Glutamatergic neuron (in vitro differentiated cells): ENCODE measurements at regions not wholly inside any gene's neighbourhood (a gene's known extent, or its start where the extent isn't known, plus 50 kb on each side); places are given as distances from the start of the nearest gene placed in this dataset.

ENCODE experiments used
- DNase-seq: peaks from one replicate; pipeline ENCODE4 v3.0.0; 2022
- H3K27ac Mint-ChIP-seq: one replicate; pipeline ENCODE4 v1.8.0; 2020; ENCODE audit warnings: mild to moderate bottlenecking, mixed read lengths, inconsistent platforms; ENCODE audit not compliant: unreplicated experiment
- H3K27me3 Mint-ChIP-seq: one replicate; pipeline ENCODE4 v1.8.0; 2020; ENCODE audit warnings: mild to moderate bottlenecking, moderate library complexity, mixed read lengths, inconsistent platforms; ENCODE audit not compliant: unreplicated experiment
- H3K36me3 Mint-ChIP-seq: one replicate; pipeline ENCODE4 v1.8.0; 2020; ENCODE audit warnings: mild to moderate bottlenecking, mixed read lengths, inconsistent platforms; ENCODE audit not compliant: unreplicated experiment
- H3K4me1 Mint-ChIP-seq: one replicate; pipeline ENCODE4 v1.8.0; 2020; ENCODE audit warnings: mild to moderate bottlenecking, low read depth, mixed read lengths, inconsistent platforms; ENCODE audit not compliant: unreplicated experiment
- H3K4me3 Mint-ChIP-seq: one replicate; pipeline ENCODE4 v1.8.0; 2020; ENCODE audit warnings: mild to moderate bottlenecking, mixed read lengths, inconsistent platforms; ENCODE audit not compliant: unreplicated experiment
- H3K9me3 Mint-ChIP-seq: one replicate; pipeline ENCODE4 v1.8.0; 2020; ENCODE audit warnings: mild to moderate bottlenecking, moderate library complexity, mixed read lengths, inconsistent platforms; ENCODE audit not compliant: unreplicated experiment
- TF ChIP-seq, protein P1 (sequence below): fragments of 200-600 bp; sonication (generic); IDR thresholded peaks from one replicate; pipeline ENCODE4 v1.5.0; 2021; ENCODE audit not compliant: partially characterized antibody, unreplicated experiment

DNA sequence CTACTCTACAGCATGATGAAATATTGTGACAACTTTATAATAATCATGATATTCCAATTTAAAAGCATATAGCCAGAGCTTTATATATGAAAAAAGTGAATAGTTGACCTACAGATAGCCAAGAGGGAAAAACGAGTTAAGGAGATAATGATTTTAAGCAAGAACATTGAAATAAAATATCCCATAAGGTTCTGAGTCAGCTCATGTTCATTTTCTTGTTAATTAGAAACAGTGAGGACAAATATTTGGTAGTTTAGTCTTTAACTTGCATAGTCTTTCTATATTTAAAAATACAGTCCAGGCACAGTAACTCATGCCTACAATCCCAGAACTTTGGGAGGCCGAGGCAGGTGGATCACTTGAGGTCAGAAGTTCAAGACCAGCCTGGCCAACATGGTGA lies 55.8 kb upstream of the CDH6 start:
- TF ChIP-seq, protein P1, sequence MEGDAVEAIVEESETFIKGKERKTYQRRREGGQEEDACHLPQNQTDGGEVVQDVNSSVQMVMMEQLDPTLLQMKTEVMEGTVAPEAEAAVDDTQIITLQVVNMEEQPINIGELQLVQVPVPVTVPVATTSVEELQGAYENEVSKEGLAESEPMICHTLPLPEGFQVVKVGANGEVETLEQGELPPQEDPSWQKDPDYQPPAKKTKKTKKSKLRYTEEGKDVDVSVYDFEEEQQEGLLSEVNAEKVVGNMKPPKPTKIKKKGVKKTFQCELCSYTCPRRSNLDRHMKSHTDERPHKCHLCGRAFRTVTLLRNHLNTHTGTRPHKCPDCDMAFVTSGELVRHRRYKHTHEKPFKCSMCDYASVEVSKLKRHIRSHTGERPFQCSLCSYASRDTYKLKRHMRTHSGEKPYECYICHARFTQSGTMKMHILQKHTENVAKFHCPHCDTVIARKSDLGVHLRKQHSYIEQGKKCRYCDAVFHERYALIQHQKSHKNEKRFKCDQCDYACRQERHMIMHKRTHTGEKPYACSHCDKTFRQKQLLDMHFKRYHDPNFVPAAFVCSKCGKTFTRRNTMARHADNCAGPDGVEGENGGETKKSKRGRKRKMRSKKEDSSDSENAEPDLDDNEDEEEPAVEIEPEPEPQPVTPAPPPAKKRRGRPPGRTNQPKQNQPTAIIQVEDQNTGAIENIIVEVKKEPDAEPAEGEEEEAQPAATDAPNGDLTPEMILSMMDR, result no peak
- Mint-ChIP-seq H3K4me1 (no peaks in the 10 kb centered on the region), H3K9me3 (no peaks in the 10 kb centered on the region), H3K27ac (no peak overlapping the region), H3K4me3 (no peak overlapping the region), H3K36me3 (no peaks in the 10 kb centered on the region), H3K27me3 (no peaks in the 10 kb centered on the region)
- no peak for DNase-seq

DNA sequence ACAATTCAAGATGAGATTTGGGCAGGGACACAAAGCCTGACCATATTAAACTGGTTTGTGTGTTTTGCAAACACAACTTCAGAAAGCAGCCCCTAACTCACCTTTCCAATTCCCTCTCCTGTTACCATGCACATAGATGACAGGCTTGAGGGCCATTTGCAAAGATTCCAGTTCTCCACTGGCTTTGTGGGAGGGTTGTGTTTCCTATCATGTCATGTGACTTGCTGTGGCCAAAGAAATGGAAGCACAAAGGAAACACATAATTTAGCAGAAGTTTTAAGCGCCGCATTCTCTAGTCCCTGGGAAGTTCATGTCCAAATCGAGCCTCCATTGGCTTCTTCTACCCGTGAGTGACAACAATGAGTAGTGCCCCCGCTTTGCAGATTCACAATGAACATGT lies 57.9 kb upstream of the CDH6 start:
- TF ChIP-seq, protein P1, result no peak
- Mint-ChIP-seq H3K9me3 (no peaks in the 10 kb centered on the region), H3K36me3 (no peaks in the 10 kb centered on the region), H3K4me3 (no peak overlapping the region), H3K4me1 (no peaks in the 10 kb centered on the region), H3K27me3 (no peaks in the 10 kb centered on the region), H3K27ac (no peak overlapping the region)
- no peak for DNase-seq

DNA sequence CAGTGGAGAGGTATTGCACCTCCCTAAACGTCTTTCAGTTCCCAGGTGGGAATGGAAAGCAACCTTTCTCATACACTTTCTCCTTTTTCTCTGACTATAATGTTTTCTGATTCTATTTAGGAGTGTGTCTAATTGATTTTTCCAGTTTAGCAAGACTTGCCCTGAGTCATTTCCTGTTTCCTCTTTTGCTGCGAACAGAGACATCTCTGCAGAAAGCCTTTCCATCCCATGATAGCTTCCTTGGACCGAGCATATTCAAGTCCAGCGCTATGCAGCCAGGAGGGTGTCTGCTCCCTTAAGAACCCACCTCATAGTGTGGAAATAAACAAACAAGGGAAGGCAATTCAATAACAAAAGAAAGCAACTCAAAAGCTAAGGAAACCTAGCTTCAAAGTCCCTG lies 60.0 kb upstream of the CDH6 start:
- TF ChIP-seq, protein P1, result no peak
- Mint-ChIP-seq H3K4me3 (no peak overlapping the region), H3K27me3 (no peaks in the 10 kb centered on the region), H3K36me3 (no peaks in the 10 kb centered on the region), H3K27ac (no peak overlapping the region), H3K9me3 (no peaks in the 10 kb centered on the region), H3K4me1 (no peaks in the 10 kb centered on the region)
- no peak for DNase-seq

DNA sequence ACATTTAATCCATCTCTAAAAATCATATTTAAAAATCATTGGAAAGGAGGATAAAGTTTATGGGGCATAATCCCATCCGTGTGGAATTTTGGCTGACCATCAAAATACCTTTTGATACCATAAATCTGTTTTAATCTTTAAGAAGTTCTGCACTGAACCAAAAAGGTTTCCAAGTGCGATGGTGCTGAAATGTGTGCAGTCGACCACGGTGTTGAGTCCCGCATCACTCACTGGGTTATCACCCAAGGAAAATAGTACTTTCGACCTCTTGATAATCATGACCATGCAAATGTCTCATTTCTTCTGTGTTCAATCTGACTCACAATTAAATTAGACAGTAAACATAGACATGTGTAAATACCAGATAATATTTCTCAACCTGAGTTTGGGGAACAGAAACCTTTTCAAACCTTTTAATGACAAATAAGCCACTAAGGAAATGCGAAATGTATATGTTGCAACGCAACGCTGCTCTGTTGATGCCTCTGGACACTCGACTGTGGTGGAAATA lies 62.0 kb upstream of the CDH6 start:
- no peaks in the 10 kb centered on the region for H3K27me3 Mint-ChIP-seq
- no peak overlapping the region for H3K27ac Mint-ChIP-seq
- no peaks in the 10 kb centered on the region for H3K4me1 Mint-ChIP-seq
- H3K4me3 Mint-ChIP-seq, result no peak overlapping the region
- no peaks in the 10 kb centered on the region for H3K9me3 Mint-ChIP-seq
- H3K36me3 Mint-ChIP-seq, result peaks cover 5% of the 10 kb centered on the region
- TF ChIP-seq, protein P1, result no peak
- DNase-seq, result no peak

DNA sequence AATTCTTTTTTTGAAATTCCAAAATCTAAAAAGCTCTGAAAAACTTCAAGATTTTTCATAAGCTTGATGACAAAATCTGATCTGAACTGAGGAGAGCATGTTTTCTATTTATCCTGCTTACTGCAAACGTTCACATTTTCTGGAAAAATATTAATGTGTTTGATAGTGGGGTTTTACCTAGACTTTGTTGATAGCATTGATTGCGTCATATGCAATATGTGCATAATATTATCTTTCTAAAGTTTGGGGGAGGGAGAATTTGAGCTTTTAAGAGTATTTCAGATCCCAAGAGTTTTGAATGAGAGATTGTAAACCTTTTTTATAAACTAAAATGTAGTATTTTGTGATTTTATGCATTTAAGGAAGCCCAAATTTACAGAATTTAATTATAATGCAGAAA lies 62.8 kb upstream of the CDH6 start:
- peaks cover 10% of the 10 kb centered on the region for H3K36me3 Mint-ChIP-seq
- TF ChIP-seq, protein P1, result no peak
- DNase-seq, result no peak
- H3K27ac Mint-ChIP-seq, result no peak overlapping the region
- no peaks in the 10 kb centered on the region for H3K4me1 Mint-ChIP-seq
- H3K4me3 Mint-ChIP-seq, result no peak overlapping the region
- H3K9me3 Mint-ChIP-seq, result no peaks in the 10 kb centered on the region
- no peaks in the 10 kb centered on the region for H3K27me3 Mint-ChIP-seq
